GM23248 (cell line): ENCODE measurements at regions not wholly inside any gene's neighbourhood (a gene's known extent, or its start where the extent isn't known, plus 50 kb on each side); places are given as distances from the start of the nearest gene placed in this dataset.
"Not testable (repeated sequence)": the region's sequence is repeated elsewhere in the genome, so short reads cannot be mapped to it uniquely, and the experiment has no call there.

ENCODE experiments used
- DNase-seq: peaks from one replicate; pipeline ENCODE4 v3.0.0-alpha.2; 2015
- H2AFZ ChIP-seq: fragments of 200-600 bp; sonication (generic); 2 replicates; pipeline ENCODE4 v1.6.1; 2016; ENCODE audit warnings: antibody characterized with exemption
- H3F3A ChIP-seq: fragments of 200-600 bp; sonication (generic); 2 replicates; pipeline ENCODE4 v1.6.1; 2016; ENCODE audit warnings: mild to moderate bottlenecking, antibody characterized with exemption, mixed run types; ENCODE audit not compliant: insufficient read depth
- H3K27ac ChIP-seq: fragments of 200-600 bp; sonication (generic); 2 replicates; pipeline ENCODE4 v1.5.1; 2016; ENCODE audit warnings: mild to moderate bottlenecking
- H3K27me3 ChIP-seq: fragments of 200-600 bp; sonication (generic); replicated peaks from 2 replicates; pipeline ENCODE4 v1.6.1; 2016; ENCODE audit warnings: mild to moderate bottlenecking; ENCODE audit not compliant: insufficient read depth
- H3K36me3 ChIP-seq: fragments of 200-600 bp; sonication (generic); 2 replicates; pipeline ENCODE4 v1.6.1; 2016; ENCODE audit warnings: low read depth, mild to moderate bottlenecking
- H3K4me1 ChIP-seq: fragments of 200-600 bp; sonication (generic); 2 replicates; pipeline ENCODE4 v1.6.1; 2016; ENCODE audit warnings: mild to moderate bottlenecking; ENCODE audit not compliant: insufficient read depth
- H3K4me2 ChIP-seq: fragments of 200-600 bp; sonication (generic); one replicate; pipeline ENCODE4 v1.6.1; 2016; ENCODE audit warnings: mild to moderate bottlenecking; ENCODE audit not compliant: unreplicated experiment
- H3K4me3 ChIP-seq: fragments of 200-600 bp; sonication (generic); 2 replicates; pipeline ENCODE4 v1.5.1; 2016; ENCODE audit warnings: mild to moderate bottlenecking
- H3K79me2 ChIP-seq: fragments of 200-600 bp; sonication (generic); 2 replicates; pipeline ENCODE4 v1.6.1; 2016; ENCODE audit warnings: mild to moderate bottlenecking; ENCODE audit not compliant: insufficient read depth
- H3K9ac ChIP-seq: fragments of 200-600 bp; sonication (generic); 2 replicates; pipeline ENCODE4 v1.6.1; 2016; ENCODE audit warnings: mild to moderate bottlenecking
- H3K9me2 ChIP-seq: fragments of 200-600 bp; sonication (generic); 2 replicates; pipeline ENCODE4 v1.6.1; 2016; ENCODE audit warnings: mixed run types, mild to moderate bottlenecking, moderate library complexity; ENCODE audit not compliant: insufficient read depth
- H3K9me3 ChIP-seq: fragments of 200-600 bp; sonication (generic); one replicate; pipeline ENCODE4 v1.6.1; 2017; ENCODE audit warnings: low read depth
- H4K20me1 ChIP-seq: fragments of 200-600 bp; sonication (generic); 2 replicates; pipeline ENCODE4 v1.6.0; 2016; ENCODE audit not compliant: insufficient read depth
- EZH2 ChIP-seq: fragments of 200-600 bp; sonication (generic); IDR thresholded peaks from 2 replicates; pipeline ENCODE4 v1.6.1; 2018; ENCODE audit warnings: antibody characterized with exemption, mild to moderate bottlenecking; ENCODE audit not compliant: insufficient read depth, poor library complexity, severe bottlenecking
- EZH2phosphoT487 ChIP-seq: fragments of 200-600 bp; sonication (generic); IDR thresholded peaks from 2 replicates; pipeline ENCODE4 v1.6.1; 2018; ENCODE audit warnings: antibody characterized with exemption, moderate library complexity, mild to moderate bottlenecking, low read depth; ENCODE audit not compliant: insufficient read depth
- WGBS, 2 experiments: methylation state at CpG; one replicate each; pipeline ENCODE4 v1.1.6; 2015 to 2017; ENCODE audit warnings: low lambda C conversion rate in 2 of 2, low coverage in 1 of 2; ENCODE audit errors: missing lambda C conversion rate in 2 of 2; 5-methylcytosine and 5-hydroxymethylcytosine counted together
- in situ Hi-C: fragments of 300-500 bp; cut with MboI; formaldehyde crosslinking; loops from 2 replicates; pipeline ENCODE4 v1.15.0; 2020

DNA sequence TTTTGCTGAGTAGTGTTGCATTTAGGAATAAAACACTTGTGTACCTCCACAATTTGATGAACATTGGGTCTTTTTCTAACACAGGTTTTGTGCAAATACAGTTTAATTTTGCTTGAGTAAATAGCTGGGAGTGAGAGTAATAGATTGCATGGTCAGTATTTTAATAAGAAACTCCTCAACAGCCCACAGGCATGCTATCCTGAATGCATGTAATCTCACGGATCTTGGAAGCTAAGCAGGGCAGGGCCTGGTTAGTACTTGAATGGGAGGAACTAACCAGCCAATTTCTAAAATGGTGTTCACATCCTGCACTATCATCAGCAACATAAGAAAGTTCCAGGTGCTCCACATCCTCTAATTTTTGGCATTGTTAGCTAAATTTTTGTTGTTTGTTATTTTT is 685.4 kb upstream of the MBL2 start:
- 29 to 47% methylated on average over 1 of the region's 1 CpG for WGBS, 2 experiments
- Histone ChIP-seq H3K27ac (no peak overlapping the region), H4K20me1 (no peaks in the 10 kb centered on the region), H3K9ac (no peak overlapping the region), H3F3A (no peaks in the 10 kb centered on the region), H3K79me2 (no peaks in the 10 kb centered on the region), H3K4me1 (no peaks in the 10 kb centered on the region), H3K9me3 (peaks cover 5% of the 10 kb centered on the region), H3K9me2 (no peaks in the 10 kb centered on the region), H3K4me2 (no peak overlapping the region), H3K4me3 (no peak overlapping the region), H3K27me3 (no peaks in the 10 kb centered on the region), H2AFZ (no peak overlapping the region), H3K36me3 (no peaks in the 10 kb centered on the region)
- TF ChIP-seq EZH2phosphoT487 = no peak
- no peak for TF ChIP-seq EZH2
- no peak for DNase-seq
- in situ Hi-C loops = no loop called here

- in situ Hi-C loops = no loop called here
- Histone ChIP-seq H3K9me2 (no peaks in the 10 kb centered on the region), H3K4me2 (no peak overlapping the region), H4K20me1 (no peaks in the 10 kb centered on the region), H2AFZ (no peak overlapping the region), H3K36me3 (no peaks in the 10 kb centered on the region), H3K9ac (no peak overlapping the region), H3K27me3 (no peaks in the 10 kb centered on the region), H3K27ac (no peak overlapping the region), H3F3A (no peaks in the 10 kb centered on the region), H3K9me3 (no peaks in the 10 kb centered on the region), H3K4me1 (no peaks in the 10 kb centered on the region), H3K79me2 (no peaks in the 10 kb centered on the region), H3K4me3 (no peak overlapping the region)
- no peak for TF ChIP-seq EZH2phosphoT487
- no peak for TF ChIP-seq EZH2
- 33 to 52% methylated on average over 1 of the region's 1 CpG for WGBS, 2 experiments
- DNase-seq = no peak
Observed at GRCh38 chr10:53453196-53453595, 680.6 kb upstream of the MBL2 start.

DNA sequence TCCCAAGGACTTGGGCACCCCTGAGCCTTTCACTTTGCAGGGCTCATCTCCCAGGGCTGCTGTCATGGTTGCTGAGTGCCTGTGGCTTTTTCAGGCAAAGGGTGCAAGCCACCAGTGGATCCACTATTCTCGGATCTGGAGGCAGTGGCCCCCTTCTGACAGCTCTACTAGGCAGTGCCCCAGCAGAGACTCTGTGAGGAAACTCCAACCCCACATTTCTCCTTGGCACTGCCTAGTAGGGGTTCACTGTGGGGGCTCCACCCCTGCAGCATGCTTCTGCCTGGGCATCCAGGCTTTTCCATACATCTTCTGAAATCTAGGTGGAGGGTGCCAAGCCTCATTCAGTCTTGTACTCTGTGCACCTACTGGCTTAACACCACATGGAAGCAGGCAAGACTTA is 675.0 kb upstream of the MBL2 start:
- Histone ChIP-seq H3K9me3 (no peaks in the 10 kb centered on the region), H3K27ac (no peak overlapping the region), H3K79me2 (no peaks in the 10 kb centered on the region), H3K9me2 (no peaks in the 10 kb centered on the region), H3K36me3 (no peaks in the 10 kb centered on the region), H4K20me1 (no peaks in the 10 kb centered on the region), H3K4me2 (no peak overlapping the region), H2AFZ (no peak overlapping the region), H3K27me3 (no peaks in the 10 kb centered on the region), H3F3A (no peaks in the 10 kb centered on the region), H3K4me3 (no peak overlapping the region), H3K9ac (no peak overlapping the region), H3K4me1 (no peaks in the 10 kb centered on the region)
- in situ Hi-C loops = no loop called here
- DNase-seq = no peak
- TF ChIP-seq EZH2phosphoT487 = no peak
- TF ChIP-seq EZH2 = no peak
- WGBS, 2 experiments = 22 to 33% methylated on average over 1 of the region's 1 CpG

DNA sequence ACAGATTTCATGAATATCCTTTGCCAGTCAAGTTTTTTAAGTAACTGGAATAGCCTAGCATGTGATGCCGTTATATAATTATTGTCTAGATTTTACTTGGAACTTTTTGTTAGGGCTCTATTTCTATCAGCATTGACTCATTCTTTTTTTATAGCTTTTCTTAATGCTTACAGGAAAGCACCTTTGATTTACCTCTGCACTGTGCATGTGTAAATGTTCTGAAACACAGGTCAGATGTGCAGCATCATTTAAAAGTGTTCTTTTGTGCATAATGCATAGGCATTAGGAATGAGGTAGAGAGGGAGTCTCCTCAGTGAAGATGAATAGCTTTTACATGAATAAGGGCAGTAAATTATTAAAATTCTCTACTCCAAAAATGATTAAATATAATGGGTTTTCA is 669.3 kb upstream of the MBL2 start:
- Histone ChIP-seq H3K9me3 (no peaks in the 10 kb centered on the region), H3K27me3 (no peaks in the 10 kb centered on the region), H3K27ac (no peak overlapping the region), H2AFZ (no peak overlapping the region), H3F3A (no peaks in the 10 kb centered on the region), H3K36me3 (no peaks in the 10 kb centered on the region), H3K4me1 (no peaks in the 10 kb centered on the region), H3K9me2 (no peaks in the 10 kb centered on the region), H3K4me3 (no peak overlapping the region), H3K9ac (no peak overlapping the region), H4K20me1 (no peaks in the 10 kb centered on the region), H3K4me2 (no peak overlapping the region), H3K79me2 (no peaks in the 10 kb centered on the region)
- DNase-seq = no peak
- in situ Hi-C loops = no loop called here
- 60 to 78% methylated on average over 1 of the region's 1 CpG for WGBS, 2 experiments
- TF ChIP-seq EZH2phosphoT487 = no peak
- no peak for TF ChIP-seq EZH2

DNA sequence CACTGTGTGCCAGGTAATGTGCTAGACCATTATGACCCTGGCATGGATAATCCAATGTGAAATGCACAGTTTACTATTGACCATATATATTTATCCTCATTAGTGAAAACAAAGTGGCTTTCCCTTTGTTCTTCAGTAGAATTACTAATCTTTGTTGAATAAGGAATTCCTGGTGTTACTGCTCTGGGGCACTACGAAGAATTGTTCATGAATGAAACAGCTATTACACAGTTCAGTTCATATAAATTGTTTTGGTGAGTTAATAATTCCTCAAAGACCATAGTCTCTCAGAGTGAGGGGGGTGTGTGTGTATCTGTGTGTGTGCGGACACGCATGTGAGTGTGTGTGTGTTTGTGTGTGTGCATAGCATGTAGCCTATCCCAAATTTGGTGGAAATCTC is 668.0 kb upstream of the MBL2 start:
- Histone ChIP-seq H2AFZ (no peak overlapping the region), H3K27me3 (no peaks in the 10 kb centered on the region), H3F3A (no peaks in the 10 kb centered on the region), H3K4me1 (no peaks in the 10 kb centered on the region), H3K9me3 (no peaks in the 10 kb centered on the region), H3K9me2 (no peaks in the 10 kb centered on the region), H3K4me2 (no peak overlapping the region), H4K20me1 (no peaks in the 10 kb centered on the region), H3K36me3 (no peaks in the 10 kb centered on the region), H3K79me2 (no peaks in the 10 kb centered on the region), H3K27ac (no peak overlapping the region), H3K4me3 (no peak overlapping the region), H3K9ac (no peak overlapping the region)
- TF ChIP-seq EZH2 = no peak
- no peak for TF ChIP-seq EZH2phosphoT487
- no peak for DNase-seq
- 50 to 56% methylated on average over 3 of the region's 3 CpGs for WGBS, 2 experiments
- in situ Hi-C loops = no loop called here

DNA sequence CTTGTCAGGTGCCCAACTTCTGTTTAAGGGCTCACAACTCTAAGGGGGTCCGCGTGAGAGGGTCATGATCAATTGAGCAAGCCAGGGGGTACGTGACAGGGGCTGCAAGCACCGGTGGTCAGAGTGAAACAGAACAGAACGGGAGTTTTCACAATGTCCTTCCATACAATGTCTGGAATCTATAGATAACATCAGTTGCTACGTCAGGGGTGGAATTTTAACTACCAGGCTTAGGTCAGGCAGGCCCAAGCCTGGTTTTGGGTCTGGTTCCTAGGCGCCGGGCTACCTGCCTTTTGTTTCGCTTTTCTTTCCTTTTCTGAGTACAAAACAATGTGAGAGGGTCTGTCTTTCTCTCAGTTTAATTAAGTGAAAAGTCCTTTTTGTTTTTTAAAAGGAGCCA is 666.5 kb upstream of the MBL2 start:
- H3K79me2 ChIP-seq, H3K4me1 ChIP-seq, H3K27me3 ChIP-seq, H3K9me3 ChIP-seq, H3K36me3 ChIP-seq, H4K20me1 ChIP-seq, H3K9ac ChIP-seq, in situ Hi-C loops, H2AFZ ChIP-seq, H3K4me3 ChIP-seq, H3K4me2 ChIP-seq, H3K9me2 ChIP-seq, DNase-seq, H3F3A ChIP-seq, H3K27ac ChIP-seq: not testable (repeated sequence)
- 26 to 29% methylated on average over 9 of the region's 9 CpGs for WGBS, 2 experiments
